CD4-positive, alpha-beta T cell (primary cell): ENCODE measurements at regions not wholly inside any gene's neighbourhood (a gene's known extent, or its start where the extent isn't known, plus 50 kb on each side); places are given as distances from the start of the nearest gene placed in this dataset.

Experiments
- ATAC-seq: fragments of 200-7000 bp; cut with Tn5 transposase; one replicate; pipeline ENCODE4 v1.10.0; 2022; ENCODE audit warnings: mild to moderate bottlenecking; ENCODE audit not compliant: poor library complexity
- CTCF ChIA-PET: fragments of 350-600 bp; sonication (Branson Sonifier 250); formaldehyde crosslinking; loops from one replicate; lab custom pipeline; 2021; ENCODE audit warnings: antibody characterized with exemption, inconsistent platforms; lab: Charles Lee
- POLR2A ChIA-PET: fragments of 350-600 bp; sonication (Branson Sonifier 250); formaldehyde crosslinking; loops from one replicate; lab custom pipeline; 2021; ENCODE audit warnings: antibody characterized with exemption, inconsistent platforms; lab: Charles Lee
- DNase-seq, 14 experiments: peaks; one replicate each; pipeline ENCODE4 v3.0.0-alpha.2; 2013 to 2020; ENCODE audit warnings: mixed read lengths in 2 of 14
- H3K27ac ChIP-seq, 2 donors: one replicate each; pipeline versions ENCODE4 v1.5.1 to v1.7.0; 2013; ENCODE audit warnings: low read length in 2 of 2, low read depth in 1 of 2, mild to moderate bottlenecking in 1 of 2
- H3K27me3 ChIP-seq, 2 experiments: 1 replicate in 1 of 2; 2 replicates in 1 of 2; pipeline versions ENCODE4 v1.6.1 to v1.7.0; 2013; ENCODE audit warnings: low read length in 2 of 2, control low read depth in 1 of 2, mild to moderate bottlenecking in 1 of 2, moderate library complexity in 1 of 2; ENCODE audit not compliant: insufficient read depth in 2 of 2, control insufficient read depth in 1 of 2
- H3K36me3 ChIP-seq: one replicate; pipeline ENCODE4 v1.6.1; 2013; ENCODE audit warnings: low read length, control low read depth; ENCODE audit not compliant: insufficient read depth
- H3K4me1 ChIP-seq: one replicate; pipeline ENCODE4 v1.6.1; 2013; ENCODE audit warnings: low read length, control low read depth; ENCODE audit not compliant: insufficient read depth
- H3K4me3 ChIP-seq: one replicate; pipeline ENCODE4 v1.5.1; 2013; ENCODE audit warnings: mild to moderate bottlenecking, low read length, moderate library complexity
- H3K9me3 ChIP-seq, 2 experiments: 1 replicate in 1 of 2; 2 replicates in 1 of 2; pipeline versions ENCODE4 v1.6.1 to v1.7.0; 2013; ENCODE audit warnings: low read length in 2 of 2, mild to moderate bottlenecking in 2 of 2, control low read depth in 1 of 2, moderate library complexity in 1 of 2; ENCODE audit not compliant: control insufficient read depth in 1 of 2, insufficient read depth in 1 of 2
- H3K27ac Mint-ChIP-seq: one replicate; pipeline ENCODE4 v1.8.0; 2020; ENCODE audit warnings: mixed read lengths
- H3K27me3 Mint-ChIP-seq: one replicate; pipeline ENCODE4 v1.8.0; 2021; ENCODE audit warnings: mixed read lengths
- H3K36me3 Mint-ChIP-seq: one replicate; pipeline ENCODE4 v1.8.0; 2021; ENCODE audit warnings: low read depth, mixed read lengths
- H3K4me1 Mint-ChIP-seq: one replicate; pipeline ENCODE4 v1.8.0; 2021; ENCODE audit warnings: low read depth, mixed read lengths
- H3K4me3 Mint-ChIP-seq: one replicate; pipeline ENCODE4 v1.8.0; 2020; ENCODE audit warnings: mild to moderate bottlenecking, mixed read lengths
- H3K9me3 Mint-ChIP-seq: one replicate; pipeline ENCODE4 v1.8.0; 2020; ENCODE audit warnings: mixed read lengths
- intact Hi-C, 2 experiments: fragments of 100-400 bp; cut with DNase I in 1 of 2; cut with micrococcal nuclease in 1 of 2; formaldehyde crosslinking; loops; one replicate each; pipeline versions ENCODE4 v1.15.1 to v1.9.0; 2023 to 2025; cut with DNase I, micrococcal nuclease
- TF ChIP-seq, protein P1 (sequence below): fragments of 200-600 bp; IDR thresholded peaks from one replicate; pipeline ENCODE4 v1.8.0; 2022; ENCODE audit warnings: antibody characterized with exemption, mild to moderate bottlenecking

DNA sequence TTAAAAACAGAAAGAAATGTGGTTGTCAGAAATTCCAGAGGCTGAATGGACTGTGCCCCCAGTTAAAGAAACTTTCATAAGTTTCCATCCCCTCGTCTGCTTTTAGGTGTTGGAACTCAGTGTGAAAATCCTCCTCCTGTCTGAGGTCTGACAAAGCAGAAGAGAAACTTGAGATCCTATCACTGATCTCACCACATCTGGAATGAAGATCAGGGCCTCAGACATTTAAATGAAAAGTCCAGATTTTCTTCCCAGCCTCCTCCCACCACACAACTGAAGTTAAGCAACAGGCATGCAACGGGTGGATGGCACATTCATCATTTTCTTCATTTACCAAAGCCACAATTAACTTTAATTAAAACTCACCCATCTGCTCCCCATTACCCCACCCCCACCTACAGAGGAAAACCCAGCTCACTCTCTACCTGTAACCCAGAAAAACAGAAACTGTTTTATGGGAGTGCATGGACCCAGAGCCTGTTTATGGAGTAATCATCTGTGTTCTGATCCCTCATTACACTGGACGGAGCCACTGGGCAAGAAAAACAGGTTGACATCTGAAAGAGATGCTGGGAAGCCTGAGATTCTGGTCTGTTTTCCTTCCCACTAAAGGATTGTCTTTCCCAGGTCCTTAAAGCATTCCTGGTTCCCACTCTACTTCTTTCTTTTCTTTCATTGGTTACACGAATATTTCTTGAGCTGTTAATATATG, 58.1 kb upstream of the HOPX start:
- H3K4me1 ChIP-seq = no peaks in the 10 kb centered on the region
- Mint-ChIP-seq H3K36me3 (no peaks in the 10 kb centered on the region), H3K27me3 (no peaks in the 10 kb centered on the region), H3K4me3 (no peak overlapping the region), H3K9me3 (no peaks in the 10 kb centered on the region), H3K27ac (no peak overlapping the region), H3K4me1 (peaks cover 4% of the 10 kb centered on the region)
- TF ChIP-seq, protein P1, sequence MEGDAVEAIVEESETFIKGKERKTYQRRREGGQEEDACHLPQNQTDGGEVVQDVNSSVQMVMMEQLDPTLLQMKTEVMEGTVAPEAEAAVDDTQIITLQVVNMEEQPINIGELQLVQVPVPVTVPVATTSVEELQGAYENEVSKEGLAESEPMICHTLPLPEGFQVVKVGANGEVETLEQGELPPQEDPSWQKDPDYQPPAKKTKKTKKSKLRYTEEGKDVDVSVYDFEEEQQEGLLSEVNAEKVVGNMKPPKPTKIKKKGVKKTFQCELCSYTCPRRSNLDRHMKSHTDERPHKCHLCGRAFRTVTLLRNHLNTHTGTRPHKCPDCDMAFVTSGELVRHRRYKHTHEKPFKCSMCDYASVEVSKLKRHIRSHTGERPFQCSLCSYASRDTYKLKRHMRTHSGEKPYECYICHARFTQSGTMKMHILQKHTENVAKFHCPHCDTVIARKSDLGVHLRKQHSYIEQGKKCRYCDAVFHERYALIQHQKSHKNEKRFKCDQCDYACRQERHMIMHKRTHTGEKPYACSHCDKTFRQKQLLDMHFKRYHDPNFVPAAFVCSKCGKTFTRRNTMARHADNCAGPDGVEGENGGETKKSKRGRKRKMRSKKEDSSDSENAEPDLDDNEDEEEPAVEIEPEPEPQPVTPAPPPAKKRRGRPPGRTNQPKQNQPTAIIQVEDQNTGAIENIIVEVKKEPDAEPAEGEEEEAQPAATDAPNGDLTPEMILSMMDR = no peak
- DNase-seq (no peak), ATAC-seq (no peak)
- ChIA-PET CTCF (no interaction called here), POLR2A (no interaction called here)
- H3K36me3 ChIP-seq = no peaks in the 10 kb centered on the region
- H3K9me3 ChIP-seq = no peaks in the 10 kb centered on the region
- H3K4me3 ChIP-seq = no peak overlapping the region
- no peak overlapping the region for H3K27ac ChIP-seq
- intact Hi-C loops = no loop called here
- H3K27me3 ChIP-seq = no peaks in the 10 kb centered on the region

DNA sequence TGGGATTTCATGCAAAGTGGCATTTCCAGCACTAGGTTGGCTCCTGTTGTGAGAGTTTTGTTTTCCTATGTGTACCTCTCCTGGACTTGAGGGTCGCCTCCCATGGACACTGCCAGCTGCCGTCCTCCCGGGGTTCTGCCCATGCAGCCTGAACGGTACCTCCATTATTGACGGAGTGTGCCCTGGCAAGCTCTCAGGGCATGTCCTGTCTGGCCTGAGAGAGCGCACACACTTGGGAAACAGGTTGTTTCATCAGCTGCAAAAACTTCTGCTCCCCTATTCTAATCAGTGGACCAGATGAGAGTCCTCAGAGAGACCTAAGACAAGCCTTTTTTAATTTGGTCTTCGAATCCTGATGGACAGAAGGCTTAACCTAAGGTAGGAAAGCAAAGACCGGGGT, 56.6 kb upstream of the HOPX start:
- ChIA-PET POLR2A (no interaction called here), CTCF (no interaction called here)
- H3K4me1 Mint-ChIP-seq = no peaks in the 10 kb centered on the region
- intact Hi-C loops = no loop called here
- DNase-seq (no peak), ATAC-seq (no peak)
- H3K4me3 Mint-ChIP-seq = no peak overlapping the region
- no peaks in the 10 kb centered on the region for H3K36me3 ChIP-seq
- no peaks in the 10 kb centered on the region for H3K36me3 Mint-ChIP-seq
- H3K4me1 ChIP-seq = no peaks in the 10 kb centered on the region
- TF ChIP-seq, protein P1 = no peak
- H3K9me3 ChIP-seq = no peaks in the 10 kb centered on the region
- no peaks in the 10 kb centered on the region for H3K27me3 ChIP-seq
- H3K4me3 ChIP-seq = no peak overlapping the region
- no peaks in the 10 kb centered on the region for H3K27me3 Mint-ChIP-seq
- H3K27ac ChIP-seq = no peak overlapping the region
- H3K27ac Mint-ChIP-seq = no peak overlapping the region
- H3K9me3 Mint-ChIP-seq = no peaks in the 10 kb centered on the region

DNA sequence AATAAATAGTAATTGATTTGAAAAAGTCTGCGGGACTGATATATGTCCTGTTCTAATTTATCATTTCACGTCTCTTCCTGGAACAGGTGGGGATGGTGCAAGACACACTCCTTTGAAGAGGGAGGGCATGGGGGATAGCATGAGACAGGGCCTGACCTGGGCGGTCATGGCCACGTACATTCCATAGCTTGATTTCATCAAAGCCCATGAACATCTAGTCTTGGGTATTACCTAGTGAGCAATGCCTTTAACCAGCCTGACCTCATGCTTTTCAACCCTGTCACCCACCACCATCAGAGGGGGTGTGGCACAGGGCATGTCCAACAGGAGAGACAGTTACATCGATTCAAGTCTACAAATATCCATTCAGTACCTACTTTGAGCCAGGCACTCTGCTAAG, 52.3 kb upstream of the HOPX start:
- ChIA-PET POLR2A (no interaction called here), CTCF (no interaction called here)
- ATAC-seq (no peak), DNase-seq (no peak)
- H3K4me1 ChIP-seq = no peaks in the 10 kb centered on the region
- no peak overlapping the region for H3K27ac ChIP-seq
- H3K4me3 ChIP-seq = no peak overlapping the region
- Mint-ChIP-seq H3K9me3 (no peaks in the 10 kb centered on the region), H3K27ac (no peak overlapping the region), H3K4me3 (no peak overlapping the region), H3K27me3 (no peaks in the 10 kb centered on the region), H3K36me3 (no peaks in the 10 kb centered on the region), H3K4me1 (no peaks in the 10 kb centered on the region)
- no peaks in the 10 kb centered on the region for H3K9me3 ChIP-seq
- H3K36me3 ChIP-seq = no peaks in the 10 kb centered on the region
- TF ChIP-seq, protein P1 = no peak
- intact Hi-C loops = no loop called here
- peaks cover 0 to 3% of the 10 kb centered on the region in 2 experiments for H3K27me3 ChIP-seq
